ENCODE measurements at regions not wholly inside any gene's neighbourhood (a gene's known extent, or its start where the extent isn't known, plus 50 kb on each side); places are given as distances from the start of the nearest gene placed in this dataset.

DNA sequence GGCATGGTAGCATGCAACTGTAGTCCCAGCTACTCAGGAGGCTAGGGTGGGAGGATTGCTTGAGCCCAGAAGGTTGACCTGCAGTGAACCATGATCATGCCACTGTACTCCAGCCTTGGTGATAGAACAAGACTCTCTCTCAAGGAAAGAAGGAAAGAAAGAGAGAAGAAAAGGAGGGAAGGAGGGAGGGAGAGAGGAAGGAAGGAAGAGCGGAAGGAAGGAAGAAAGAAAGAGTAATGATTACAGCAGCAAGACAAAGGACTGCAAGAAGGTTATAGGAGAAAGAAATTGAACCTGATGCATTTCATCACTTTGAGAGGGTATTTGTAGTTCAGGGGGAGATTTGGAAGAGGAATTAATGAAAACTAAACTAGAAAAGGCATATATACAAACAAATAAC, 155.7 kb downstream of the LACC1 start:
- ChIA-PET CTCF (no interaction called here), POLR2A (no interaction called here)
- no peak for DNase-seq (ENCODE audit: low read depth, low spot score)
- H3K4me3 ChIP-seq (ENCODE audit: low read depth, low read length): no peak overlapping the region
- TF ChIP-seq, protein P1, sequence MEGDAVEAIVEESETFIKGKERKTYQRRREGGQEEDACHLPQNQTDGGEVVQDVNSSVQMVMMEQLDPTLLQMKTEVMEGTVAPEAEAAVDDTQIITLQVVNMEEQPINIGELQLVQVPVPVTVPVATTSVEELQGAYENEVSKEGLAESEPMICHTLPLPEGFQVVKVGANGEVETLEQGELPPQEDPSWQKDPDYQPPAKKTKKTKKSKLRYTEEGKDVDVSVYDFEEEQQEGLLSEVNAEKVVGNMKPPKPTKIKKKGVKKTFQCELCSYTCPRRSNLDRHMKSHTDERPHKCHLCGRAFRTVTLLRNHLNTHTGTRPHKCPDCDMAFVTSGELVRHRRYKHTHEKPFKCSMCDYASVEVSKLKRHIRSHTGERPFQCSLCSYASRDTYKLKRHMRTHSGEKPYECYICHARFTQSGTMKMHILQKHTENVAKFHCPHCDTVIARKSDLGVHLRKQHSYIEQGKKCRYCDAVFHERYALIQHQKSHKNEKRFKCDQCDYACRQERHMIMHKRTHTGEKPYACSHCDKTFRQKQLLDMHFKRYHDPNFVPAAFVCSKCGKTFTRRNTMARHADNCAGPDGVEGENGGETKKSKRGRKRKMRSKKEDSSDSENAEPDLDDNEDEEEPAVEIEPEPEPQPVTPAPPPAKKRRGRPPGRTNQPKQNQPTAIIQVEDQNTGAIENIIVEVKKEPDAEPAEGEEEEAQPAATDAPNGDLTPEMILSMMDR (IDR thresholded peaks at IDR 0.05; ENCODE audit: insufficient read depth, low read length, missing control alignments): no peak

DNA sequence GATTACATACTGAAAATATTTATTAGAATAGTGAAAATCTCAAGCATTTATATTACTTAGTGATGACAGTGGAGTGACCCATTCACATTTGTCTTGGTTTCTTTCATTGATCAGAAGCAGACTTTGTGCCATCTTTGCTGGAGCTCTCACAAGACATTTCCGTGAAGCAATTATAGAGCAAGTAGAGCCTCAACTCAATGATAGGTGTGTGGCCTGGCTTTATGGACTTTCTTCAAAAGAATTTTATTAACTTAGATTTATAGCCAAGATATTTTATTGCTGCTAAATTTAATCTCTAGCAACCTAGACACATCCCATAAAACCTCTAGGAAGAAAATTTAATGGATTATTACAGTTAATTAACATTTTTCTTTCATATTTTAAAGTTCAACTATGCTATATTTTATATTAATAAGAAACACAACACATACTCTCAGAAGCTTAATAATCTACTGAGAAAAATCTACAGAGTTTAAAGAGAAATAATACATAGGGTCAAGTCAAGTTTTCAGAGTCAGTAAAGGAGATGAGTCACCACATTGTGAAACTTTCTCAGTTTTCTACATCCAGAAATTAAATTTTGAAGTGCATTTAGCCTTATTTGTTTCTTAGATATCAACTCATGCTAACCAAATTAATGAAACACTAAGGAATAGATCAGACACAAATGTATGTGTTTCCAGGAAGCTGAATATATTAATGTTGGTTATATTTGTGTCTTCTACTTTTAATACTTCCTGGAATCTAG, 160.5 kb downstream of the LACC1 start:
- H3K4me3 ChIP-seq (ENCODE audit: low read depth, low read length): no peak overlapping the region
- ChIA-PET CTCF (interaction anchor here (1.1 to 1.3 kb wide), 2 partner anchors 9 to 11 kb away, joined by 3 to 5 read pairs; no protein-coding TSS in a partner anchor), POLR2A (no interaction called here)
- TF ChIP-seq, protein P1 (IDR thresholded peaks at IDR 0.05; ENCODE audit: insufficient read depth, low read length, missing control alignments): no peak
- no peak for DNase-seq (ENCODE audit: low read depth, low spot score)

DNA sequence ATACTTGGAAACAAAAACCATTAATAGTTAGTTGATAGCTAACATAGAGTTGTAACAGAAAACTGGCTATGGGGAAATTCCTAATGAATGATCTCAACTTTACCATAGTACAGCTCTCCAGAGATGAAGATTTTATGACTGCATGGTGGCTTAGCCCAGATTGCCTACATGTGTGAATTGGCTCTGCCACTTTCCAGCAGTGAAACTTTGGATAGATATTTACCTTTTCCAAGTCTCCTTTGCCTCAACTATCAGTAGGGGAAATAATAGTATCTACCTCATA, 161.1 kb downstream of the LACC1 start:
- peak; percentile 10 for DNase-seq (ENCODE audit: low read depth, low spot score)
- CTCF ChIA-PET: interaction anchor here (1.1 to 1.3 kb wide), 2 partner anchors 8 to 10 kb away, joined by 3 to 5 read pairs; no protein-coding TSS in a partner anchor

DNA sequence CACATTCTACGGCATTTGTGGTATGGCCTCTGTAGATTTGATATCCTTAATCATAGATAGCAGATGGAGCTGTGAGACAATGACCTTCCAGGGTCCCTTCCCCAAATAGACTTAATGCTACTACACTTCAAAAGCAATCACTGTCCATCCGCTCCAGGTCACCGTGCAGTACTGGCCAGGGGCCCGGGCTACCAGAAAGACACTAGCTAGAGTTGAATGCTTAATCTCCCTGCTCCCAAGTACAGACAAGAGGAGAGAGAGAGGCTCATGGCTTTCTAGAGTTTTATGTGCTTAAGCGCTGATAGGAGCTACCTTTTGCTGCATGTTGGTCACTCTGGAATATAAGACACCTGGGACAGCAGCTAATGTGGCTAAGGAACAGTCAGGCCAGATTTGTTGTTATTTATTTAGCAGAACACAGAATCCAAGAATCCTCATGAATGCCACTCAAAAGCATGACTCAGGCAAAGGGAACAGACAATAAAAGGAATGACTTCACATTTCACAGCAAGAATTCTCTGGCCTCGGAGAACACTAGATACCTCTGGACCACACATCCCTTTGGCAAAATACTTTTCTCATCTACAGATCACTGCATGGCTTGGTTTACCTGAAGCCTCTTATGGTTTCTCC, 165.0 kb downstream of the LACC1 start:
- CTCF ChIA-PET: interaction anchor here (0.9 to 1.6 kb wide), 3 partner anchors 14 to 139 kb away, joined by 3 to 10 read pairs (median 4); no protein-coding TSS in a partner anchor
- POLR2A ChIA-PET: no interaction called here
- DNase-seq (ENCODE audit: low read depth, low spot score): no peak
- H3K4me3 ChIP-seq (ENCODE audit: low read depth, low read length): no peak overlapping the region
- TF ChIP-seq, protein P1 (IDR thresholded peaks at IDR 0.05; ENCODE audit: insufficient read depth, low read length, missing control alignments): no peak

More for the DNA sequence above, 161.1 kb downstream of the LACC1 start:
- H3K4me3 ChIP-seq (ENCODE audit: low read depth, low read length): no peak overlapping the region
- TF ChIP-seq, protein P1 (IDR thresholded peaks at IDR 0.05; ENCODE audit: insufficient read depth, low read length, missing control alignments): no peak
- POLR2A ChIA-PET: no interaction called here

DNA sequence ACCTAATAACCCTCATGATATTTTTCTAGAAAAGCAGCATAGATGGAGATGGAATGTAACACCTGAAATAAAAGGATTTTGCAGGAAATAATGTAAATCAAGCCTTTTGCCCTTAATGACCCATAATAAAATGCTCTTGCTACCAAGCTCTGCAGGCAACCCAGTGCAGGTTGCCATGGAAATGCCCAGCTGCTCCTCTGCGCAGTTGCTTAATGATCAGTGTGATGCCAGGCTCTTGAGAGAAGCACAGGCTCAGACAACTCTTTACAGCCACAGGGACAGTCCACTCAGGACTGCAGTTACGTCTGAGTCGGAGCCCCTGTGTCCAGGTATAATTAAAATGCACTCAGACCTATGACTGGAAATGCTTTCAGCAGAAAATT, 165.5 kb downstream of the LACC1 start:
- POLR2A ChIA-PET: no interaction called here
- TF ChIP-seq, protein P1 (IDR thresholded peaks at IDR 0.05; ENCODE audit: insufficient read depth, low read length, missing control alignments): no peak
- no peak overlapping the region for H3K4me3 ChIP-seq (ENCODE audit: low read depth, low read length)
- no peak for DNase-seq (ENCODE audit: low read depth, low spot score)
- CTCF ChIA-PET: interaction anchor here (1.1 to 4.3 kb wide), 3 partner anchors 137 to 393 kb away, joined by 4 to 39 read pairs (median 16); no protein-coding TSS in a partner anchor

DNA sequence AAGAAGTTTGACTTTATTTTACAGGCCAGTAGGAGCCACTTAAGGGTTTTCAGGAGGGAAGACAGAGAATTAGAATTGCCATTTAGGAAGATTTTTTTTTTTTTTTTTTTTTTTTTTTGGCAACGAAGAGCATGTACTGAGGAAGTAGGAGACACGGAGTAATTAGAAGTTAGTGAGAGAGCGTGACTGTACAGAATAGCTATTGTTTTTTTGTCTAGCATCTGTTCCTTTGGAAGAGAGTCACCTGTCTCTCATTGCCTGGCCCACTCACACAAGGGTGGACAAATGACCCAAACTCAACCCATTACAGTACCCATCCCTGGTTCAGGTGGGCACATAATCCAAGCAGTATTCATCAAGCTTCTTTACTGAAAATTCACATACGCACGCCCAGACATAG, 166.7 kb downstream of the LACC1 start:
- TF ChIP-seq, protein P1 (IDR thresholded peaks at IDR 0.05; ENCODE audit: insufficient read depth, low read length, missing control alignments): no peak
- no peak for DNase-seq (ENCODE audit: low read depth, low spot score)
- no peak overlapping the region for H3K4me3 ChIP-seq (ENCODE audit: low read depth, low read length)
- ChIA-PET POLR2A (no interaction called here), CTCF (interaction anchor here (0.7 to 4.3 kb wide), 5 partner anchors 14 to 391 kb away, joined by 3 to 39 read pairs (median 9); no protein-coding TSS in a partner anchor)

Measured in AG04449 (cell line).